HG03457 (cell line): ENCODE measurements at regions not wholly inside any gene's neighbourhood (a gene's known extent, or its start where the extent isn't known, plus 50 kb on each side); places are given as distances from the start of the nearest gene placed in this dataset.

Source experiments
- ATAC-seq: cut with Tn5 transposase; IDR thresholded peaks from one replicate; pipeline ENCODE4 v1.9.1; 2021; ENCODE audit warnings: moderate number of reproducible peaks; ENCODE audit not compliant: unreplicated experiment

DNA sequence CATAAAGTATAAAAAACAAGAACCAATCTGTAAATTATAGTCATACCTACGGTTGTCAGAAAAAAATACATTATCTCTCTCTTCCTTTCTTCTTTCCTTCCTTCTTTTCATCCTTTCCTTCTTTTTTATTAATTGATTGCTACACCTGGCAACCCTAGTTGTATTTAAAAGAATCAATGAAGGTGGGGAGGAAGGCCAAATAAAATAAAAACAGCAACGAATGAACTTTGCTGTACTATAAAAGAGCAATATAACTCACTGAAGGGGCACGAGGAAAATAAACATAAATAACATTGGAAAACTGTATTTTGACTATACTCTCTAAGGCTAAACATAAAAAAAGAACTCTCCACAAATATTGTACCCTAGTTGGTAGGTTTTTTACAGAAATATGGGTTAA lies 898.2 kb upstream of the USP15 start:
- ATAC-seq = no peak

DNA sequence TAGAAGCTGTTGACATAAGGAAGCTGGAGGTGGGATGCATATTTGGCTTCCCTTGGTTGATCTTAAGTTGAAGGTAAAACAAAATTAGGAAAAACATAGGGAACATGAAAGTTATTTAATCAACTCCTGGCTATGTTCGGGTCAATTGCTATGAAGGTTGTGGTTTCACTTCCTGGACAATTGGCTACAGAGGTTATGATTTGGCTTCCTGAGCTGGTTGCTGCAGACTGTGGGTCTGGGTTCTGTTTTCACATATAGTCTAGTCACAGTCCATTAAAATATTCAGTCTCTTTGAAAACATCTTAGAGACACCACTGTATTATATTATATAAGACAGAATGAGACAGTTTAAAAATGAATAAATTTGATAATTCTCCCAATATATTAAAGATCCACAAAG lies 895.2 kb upstream of the USP15 start:
- no peak for ATAC-seq

DNA sequence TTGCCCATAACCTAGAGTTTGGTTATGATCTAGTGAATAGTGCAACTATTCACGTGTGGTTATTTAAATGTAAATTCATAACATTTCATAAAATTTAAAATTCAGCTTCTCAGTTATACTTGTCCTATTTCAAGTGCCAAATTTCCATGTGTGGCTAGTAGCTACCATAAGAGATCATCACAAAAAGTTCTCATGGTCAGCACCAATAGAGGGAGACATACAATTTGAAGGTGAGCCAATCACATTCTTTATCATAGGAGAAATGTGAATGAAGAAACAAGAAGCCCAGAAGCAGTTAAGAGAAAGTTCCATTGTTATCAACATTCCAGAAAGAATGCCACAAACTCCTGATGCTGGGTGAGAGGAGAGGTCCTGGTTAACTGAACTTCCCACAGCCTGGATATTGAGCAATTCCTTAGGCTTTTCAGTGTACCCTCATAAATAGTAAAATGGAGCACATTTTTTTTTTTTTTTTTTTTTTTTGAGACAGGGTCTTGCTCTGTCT lies 892.9 kb upstream of the USP15 start:
- no peak for ATAC-seq

DNA sequence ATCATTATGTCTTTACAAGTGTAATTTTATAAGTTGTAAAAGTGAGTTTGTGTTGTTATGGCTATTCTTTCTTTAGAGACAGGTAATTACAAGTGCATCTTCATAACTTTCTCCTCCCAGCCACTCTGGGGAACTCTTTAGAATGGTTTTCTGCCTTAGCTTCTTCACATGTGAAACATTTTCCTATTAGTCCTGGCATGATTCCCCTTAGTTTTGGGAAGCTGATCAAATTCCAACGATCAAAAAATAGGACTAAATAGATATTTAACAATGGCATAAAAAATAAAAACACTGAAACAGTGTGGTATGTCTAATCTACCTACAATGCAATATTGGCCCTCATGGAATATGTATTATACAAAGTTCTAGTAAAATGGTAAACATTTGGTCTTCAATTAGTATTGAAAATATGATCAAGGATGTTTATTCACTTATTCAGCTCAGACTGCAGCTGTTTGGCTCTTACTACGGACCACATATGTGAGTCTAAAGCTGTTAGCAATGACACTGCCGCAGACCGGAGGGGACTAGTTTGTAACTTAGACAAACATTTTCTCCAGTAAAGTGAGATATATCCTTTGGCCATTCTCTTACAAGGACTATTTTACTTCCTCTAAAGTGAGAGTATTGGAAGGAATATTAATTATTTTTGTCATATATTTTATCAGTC lies 890.8 kb upstream of the USP15 start:
- ATAC-seq = no peak

DNA sequence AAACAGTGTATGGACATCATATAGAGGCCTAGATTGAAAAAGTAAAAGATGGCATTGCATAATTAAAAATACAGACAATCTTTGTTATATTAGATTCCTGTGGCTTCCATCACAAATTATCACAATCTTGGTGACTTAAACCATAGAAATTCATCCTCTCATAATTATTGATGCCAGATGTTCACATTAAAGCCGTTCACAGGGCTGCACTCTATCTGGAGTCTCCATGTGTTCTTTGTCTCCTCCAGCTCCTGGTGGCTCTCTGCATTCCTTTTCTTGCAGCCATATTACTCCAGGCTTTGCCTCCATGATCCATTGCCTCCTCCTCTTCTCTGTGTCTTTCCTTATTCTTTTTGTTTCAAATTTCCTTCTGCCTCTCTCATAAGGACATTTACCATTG lies 875.7 kb upstream of the USP15 start:
- ATAC-seq = no peak

DNA sequence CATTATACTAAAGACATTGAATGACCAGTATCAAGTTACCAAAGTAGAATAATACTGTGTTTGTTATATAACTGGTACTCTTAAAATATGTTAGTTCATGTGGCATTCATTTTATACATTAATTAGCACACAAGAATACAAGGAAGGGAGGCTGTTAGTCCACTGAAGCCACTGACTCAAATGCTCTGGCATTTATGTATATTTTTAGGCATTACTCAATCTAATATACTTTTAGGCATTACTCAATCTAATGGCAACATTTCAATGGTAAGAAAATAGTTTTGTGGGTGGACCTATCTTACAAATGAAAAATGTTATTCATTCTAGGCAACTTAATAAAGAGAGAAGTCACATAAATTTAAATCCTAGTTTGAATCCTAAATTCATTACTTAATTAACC lies 874.4 kb upstream of the USP15 start:
- ATAC-seq = no peak

DNA sequence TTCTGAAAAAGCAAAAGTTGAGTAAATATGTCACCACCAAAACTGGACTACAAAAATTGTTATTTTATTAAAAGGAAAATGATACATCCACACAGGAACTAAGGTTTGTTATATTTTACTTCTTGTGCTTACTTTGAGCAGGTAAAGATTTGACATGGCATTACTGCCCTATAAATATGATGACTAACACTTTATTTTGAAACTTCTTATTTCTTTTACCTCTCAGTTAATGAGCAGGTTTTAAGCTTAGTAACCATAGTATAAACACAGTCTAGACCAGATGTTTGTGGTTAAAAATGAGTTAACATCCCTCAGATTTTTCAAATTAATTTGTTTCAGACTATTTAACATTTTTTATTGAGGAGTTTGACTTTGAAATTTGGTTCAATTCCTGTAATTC lies 862.5 kb upstream of the USP15 start:
- no peak for ATAC-seq

DNA sequence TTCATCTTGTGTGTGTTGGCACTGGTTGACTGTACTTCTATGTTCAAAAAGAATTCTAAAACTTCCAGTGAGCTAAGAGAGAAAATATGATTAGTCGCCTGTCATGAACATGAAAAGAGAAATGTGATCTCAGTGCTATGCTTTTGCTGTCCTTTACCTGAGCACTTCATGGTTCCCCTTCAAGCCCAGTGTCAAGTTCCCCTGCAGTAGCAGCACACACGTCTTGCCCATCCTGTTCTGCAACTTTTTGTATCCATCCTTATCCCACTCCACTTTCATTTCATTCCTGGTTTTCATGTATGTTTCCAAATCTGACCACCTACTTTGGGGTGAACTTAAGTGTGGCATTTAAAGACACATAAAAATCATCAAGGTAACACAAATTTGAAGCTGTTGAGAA lies 848.0 kb upstream of the USP15 start:
- no peak for ATAC-seq

DNA sequence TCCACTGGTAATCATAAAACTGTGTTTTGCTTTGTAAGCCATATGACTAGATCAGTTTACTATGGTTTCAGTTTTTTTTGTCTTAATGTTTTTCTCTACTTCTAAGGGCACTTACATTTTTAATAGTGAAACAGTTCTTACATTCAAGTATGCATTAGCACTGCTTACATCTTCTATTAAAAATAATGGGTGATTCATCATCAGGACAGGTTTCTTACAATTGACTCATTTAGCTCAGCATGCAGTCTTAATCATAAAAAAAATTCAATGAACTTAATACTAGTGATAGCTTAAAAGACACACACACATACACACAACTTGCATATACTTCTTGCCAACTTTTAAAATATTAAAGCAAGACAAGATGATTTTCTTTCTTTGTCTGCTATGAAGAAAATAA lies 845.7 kb upstream of the USP15 start:
- no peak for ATAC-seq

DNA sequence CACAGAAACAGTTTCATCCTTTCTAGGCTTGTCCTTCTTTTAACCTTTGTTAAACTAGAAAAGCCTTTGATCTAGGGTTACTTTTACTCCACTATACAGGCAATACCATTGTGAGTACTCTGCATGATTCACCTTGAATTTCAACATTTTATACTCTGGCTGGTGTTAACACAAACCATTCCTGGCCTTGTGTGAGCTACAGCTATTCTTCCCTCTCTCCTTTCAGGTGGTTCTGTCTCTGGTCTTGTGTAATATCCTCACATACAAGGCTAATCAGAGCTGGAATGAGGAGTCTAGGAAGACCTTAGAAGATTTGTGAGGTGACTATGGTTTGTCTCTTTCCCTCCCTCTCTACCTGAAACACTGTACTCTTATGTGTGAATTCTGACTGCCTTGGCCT lies 837.4 kb upstream of the USP15 start:
- no peak for ATAC-seq

DNA sequence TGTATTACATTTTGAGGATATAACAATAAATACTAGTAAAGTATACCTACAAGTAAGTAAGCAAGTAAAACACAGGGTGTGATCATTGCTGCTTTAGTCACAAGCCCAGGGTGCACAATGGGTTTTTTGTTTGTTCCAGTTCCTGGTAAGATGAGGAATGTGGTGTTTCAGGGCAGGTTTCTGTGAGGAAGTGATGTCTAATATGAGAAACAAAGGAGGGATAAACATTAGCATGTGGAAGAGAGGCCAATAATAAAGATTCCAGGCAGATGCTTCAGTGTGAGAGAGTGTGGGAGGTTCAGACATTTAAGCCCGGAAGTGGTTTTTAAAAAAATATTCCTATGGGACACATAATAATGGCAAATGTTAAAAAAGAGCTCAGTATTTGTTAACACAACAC lies 808.1 kb upstream of the USP15 start:
- ATAC-seq = no peak

DNA sequence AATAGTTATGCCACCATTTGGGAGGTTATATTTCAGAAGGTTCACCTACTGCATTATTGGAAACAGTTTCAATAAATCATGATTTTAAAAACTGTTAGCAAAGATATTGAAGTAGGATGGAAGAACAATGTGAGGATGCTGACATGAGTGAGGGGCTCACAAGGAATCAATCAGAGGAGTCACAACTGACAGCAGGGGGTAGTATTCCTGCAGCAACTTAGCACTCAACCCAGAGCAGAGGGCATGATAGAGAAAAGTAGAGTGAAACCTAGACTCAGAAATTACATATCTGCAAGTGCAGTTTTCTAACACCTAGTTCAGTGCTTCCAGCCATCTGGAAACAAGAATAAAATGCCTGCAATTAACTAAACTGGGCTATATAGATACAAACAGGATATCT lies 772.5 kb upstream of the USP15 start:
- no peak for ATAC-seq

DNA sequence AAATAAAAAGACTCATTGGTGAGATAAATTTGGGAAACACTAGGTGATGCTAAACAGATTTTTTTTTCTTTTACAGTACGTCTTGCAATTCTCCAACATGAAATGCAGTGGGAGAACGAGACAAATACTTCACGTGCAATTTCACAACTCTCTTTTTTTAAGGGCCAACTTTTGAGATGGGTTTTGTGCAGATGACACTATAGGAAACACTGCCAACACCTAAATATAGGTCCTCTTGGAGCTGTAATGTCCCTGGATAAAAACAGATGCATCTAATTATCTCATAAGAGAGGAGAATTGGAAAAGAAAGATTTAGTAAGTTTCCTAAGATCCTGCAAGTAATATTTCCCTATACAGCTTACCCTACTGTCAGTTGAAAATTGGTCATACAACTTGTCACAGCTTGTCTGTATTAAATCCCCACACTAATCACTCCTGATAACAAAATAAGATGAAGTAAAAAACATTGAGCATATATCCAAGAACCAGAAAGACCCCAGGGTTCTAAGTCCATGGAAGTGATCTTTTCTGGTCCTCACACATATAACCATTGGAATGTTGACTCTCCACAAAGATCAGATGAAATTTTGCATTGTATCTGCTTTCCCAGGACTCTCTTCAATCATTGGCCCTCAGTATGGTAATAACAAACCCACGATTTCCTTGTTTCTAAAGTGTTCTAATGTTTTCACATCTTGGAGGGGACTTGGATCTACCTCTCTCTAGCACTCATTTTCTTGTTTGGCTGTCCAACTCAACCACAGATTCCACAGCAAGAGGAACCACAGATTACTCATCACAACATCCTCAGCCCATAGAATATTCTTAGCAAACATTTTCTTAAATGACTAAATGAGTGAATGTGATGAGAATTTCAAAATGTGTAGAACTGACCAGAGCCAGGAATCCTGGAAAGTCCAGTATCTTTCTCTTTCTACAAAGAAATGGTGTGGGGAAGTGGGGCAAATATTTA lies 769.4 kb upstream of the USP15 start:
- ATAC-seq = no peak

DNA sequence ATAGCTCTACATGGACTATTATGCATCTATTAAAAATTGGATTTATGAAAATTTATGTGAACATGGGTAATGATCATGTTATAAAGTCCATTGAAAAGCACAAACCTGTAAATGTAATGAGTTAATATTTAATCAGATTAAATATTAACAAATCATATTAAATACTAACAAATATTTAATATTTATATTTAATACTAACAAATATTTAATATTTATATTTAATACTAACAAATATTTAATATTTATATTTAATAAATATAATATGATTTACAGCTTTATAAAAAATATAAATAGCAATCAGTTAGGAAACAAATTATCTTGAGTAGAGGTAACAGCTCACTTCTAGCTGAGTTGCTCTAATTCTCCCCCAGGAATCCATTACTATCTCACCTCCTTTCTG lies 758.0 kb upstream of the USP15 start:
- no peak for ATAC-seq

DNA sequence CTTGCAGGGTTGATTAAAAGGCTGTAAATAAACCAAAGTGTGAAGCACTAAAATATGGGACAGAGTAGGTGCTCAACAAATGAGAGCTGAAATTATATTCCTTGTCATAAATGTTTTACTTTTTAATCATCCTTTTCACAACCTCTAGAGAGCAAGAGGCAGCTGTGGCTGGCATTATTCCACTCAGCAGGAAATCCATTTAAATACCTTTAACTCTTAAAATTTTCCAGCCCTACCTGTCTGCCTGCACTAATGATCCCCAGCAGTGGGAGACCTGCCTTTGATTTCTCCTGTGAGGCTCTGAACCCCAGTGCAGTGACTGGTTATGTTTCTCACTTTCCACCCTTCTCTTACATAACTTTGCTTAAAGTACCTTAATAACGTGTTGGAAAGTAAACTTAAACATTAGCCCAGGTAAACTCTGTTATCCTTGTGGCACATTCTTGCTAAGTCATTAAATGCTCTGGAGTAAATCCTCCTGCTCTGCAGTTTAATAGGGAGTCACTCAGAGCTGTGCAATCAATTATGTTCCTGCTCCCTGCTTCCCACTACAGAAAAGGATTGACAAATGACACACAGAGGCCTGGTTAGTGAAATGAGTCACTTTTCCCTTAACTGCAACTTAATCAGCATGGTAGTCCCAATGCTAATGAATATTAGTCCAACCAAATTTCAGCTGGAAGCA lies 755.7 kb upstream of the USP15 start:
- ATAC-seq = no peak

DNA sequence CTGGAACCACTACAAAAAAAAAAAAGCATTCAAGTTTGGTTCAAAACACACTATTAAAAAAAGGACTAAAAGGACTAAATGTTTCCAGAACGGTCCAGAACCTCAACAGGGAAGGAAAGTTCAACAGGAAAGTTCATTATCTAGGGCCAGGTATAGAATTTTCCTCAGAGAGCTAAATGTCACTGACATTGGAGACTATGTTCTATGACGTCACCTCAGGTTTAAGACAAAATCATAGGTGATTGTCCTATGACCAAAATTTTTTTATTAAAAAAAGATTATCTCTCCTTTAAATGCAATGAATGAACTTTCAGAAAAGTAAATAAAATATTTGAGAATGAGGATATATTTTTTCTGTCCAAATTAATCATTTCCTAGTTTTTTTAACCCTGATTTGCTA lies 746.7 kb upstream of the USP15 start:
- no peak for ATAC-seq

DNA sequence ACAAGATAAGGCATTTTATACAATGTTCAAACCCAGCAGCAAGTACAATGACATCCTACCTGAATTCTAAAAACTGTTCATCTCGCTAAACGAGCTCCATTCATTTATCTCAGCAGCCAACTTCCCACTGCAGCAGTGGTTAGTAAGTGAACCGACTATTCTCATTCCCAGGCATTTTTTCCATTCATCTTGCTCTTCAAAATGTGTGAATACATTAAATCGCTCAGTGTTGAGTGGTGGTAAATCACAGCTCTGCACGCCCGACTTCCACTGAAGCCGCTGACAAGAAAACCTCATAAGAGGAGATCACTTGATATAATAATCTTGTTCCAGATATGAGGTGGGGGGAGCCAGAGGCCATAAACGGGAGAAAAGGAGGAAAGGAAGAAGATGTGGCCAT lies 746.2 kb upstream of the USP15 start:
- ATAC-seq = no peak

DNA sequence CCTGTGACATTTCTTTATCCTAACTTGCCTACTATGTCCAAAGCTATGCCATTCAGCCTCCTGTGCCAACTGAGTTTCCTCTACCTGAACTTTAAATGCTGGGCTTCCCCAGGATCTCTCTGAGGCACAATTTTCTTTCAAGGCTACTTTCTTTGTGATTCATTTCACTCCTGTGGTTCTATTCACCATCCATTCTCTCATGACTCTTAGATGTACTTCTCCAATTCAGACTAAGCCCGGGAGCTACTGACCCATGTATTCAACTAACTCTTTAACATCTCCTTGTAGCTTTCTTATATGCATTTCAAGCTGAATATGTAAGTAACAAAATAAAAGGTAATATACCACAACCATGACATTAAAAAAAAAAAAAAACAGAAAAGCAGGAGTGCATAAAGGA lies 738.9 kb upstream of the USP15 start:
- no peak for ATAC-seq

DNA sequence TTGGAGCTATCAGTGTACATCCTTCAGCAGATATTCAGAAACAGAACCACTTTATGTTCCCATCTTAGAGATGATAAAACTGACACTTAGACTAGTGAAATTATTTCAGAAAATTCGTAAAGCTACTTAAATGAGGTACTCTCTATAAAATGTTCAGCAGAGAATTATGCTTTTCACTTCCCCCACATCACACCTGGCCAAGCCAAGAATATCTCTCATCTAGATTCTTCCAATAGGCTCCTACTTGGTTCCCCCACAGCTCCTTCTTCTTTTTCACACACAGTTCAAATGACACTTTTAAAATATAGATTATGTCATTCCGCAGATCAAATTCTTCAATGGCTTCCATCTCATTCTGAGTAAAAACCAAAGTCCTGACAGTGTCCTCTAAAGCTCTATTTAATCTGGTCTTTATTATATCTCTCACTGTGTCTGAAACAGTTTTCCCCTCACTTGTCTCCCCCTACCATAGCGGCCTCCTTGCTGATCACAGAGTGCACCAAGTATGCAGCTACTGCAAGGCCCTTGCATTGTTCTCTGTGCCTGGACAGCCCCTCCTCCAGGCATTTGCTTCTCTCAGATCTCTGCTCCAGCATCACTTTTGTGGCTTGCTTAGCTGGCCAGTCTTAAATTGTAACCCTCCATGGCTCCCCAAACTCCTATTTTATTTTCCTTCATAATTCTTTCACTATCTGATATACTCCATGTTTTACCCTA lies 736.8 kb upstream of the USP15 start:
- ATAC-seq = no peak

DNA sequence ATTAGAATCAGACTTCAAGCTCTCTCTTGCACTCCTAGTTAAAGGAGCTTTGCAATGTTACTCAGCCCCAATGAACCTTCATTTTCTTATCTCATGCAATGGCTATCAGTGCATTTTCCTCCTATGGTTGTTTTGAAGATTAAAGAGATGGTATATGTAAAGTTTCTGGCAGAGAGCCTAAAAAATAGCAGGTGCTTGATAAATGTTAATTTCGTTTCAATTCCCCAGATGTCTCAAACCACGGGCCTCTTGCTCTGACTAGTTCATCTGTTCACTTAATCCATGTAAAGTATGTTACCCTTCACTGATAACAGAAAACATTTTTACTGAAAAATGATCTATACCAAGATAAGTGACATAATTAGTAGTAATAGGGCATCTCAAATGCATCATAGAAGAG lies 735.4 kb upstream of the USP15 start:
- no peak for ATAC-seq

DNA sequence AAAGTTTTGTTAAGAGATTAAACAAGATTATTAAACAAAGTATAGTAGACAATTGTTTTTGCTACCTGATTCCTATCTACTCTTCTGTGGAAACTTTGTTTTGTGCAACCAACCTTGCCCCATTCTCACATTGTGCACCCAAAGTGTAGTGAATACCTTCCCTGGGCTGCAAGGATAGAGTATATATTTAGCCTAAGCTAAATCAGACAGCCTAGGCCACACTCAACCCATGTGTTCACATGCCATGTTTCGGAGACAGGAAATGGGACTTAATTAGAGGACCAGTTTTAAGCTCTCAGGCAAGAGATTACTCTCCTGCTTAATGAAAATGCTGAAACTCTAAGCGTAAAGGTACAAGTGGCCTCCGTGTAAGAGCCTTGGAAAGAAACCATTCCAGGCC lies 734.9 kb upstream of the USP15 start:
- ATAC-seq = no peak
